A673 (cell line): ENCODE measurements at regions not wholly inside any gene's neighbourhood (a gene's known extent, or its start where the extent isn't known, plus 50 kb on each side); places are given as distances from the start of the nearest gene placed in this dataset.
"Not testable (repeated sequence)": the region's sequence is repeated elsewhere in the genome, so short reads cannot be mapped to it uniquely, and the experiment has no call there.

Source experiments
- EZH2 ChIP-seq: fragments of 200-600 bp; sonication (generic); IDR thresholded peaks from 2 replicates; pipeline ENCODE4 v1.6.1; 2017; ENCODE audit warnings: borderline replicate concordance, low read depth, mild to moderate bottlenecking, mixed read lengths, antibody characterized with exemption, low read length; ENCODE audit not compliant: poor library complexity, severe bottlenecking
- TF ChIP-seq, protein P1 (sequence below): fragments of 300-800, 200-600 bp; sonication (generic); conservative IDR thresholded peaks from 2 replicates; pipeline ENCODE4 v1.5.1; 2017; ENCODE audit warnings: low read depth, mild to moderate bottlenecking, antibody characterized with exemption, low read length, moderate library complexity, mixed read lengths

DNA sequence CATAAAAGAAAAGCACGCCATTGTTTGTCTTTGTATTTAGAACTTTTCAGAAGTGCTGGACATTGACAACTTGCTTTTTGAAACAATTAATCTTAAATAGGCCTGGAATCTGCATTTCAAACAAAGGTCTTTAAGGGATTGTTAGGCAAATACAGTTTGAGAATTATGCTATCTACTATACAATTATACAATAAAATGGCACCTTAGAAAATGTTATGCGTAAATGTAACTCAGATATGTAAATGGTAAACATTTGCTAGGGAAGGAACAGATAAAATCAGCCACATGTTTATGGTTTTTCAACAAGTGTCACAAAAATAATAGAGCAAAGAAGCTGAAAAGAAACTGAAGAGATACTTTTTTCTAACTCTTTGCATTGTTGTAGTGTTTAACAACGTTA is 152.7 kb upstream of the PRSS12 start:
- TF ChIP-seq, protein P1, sequence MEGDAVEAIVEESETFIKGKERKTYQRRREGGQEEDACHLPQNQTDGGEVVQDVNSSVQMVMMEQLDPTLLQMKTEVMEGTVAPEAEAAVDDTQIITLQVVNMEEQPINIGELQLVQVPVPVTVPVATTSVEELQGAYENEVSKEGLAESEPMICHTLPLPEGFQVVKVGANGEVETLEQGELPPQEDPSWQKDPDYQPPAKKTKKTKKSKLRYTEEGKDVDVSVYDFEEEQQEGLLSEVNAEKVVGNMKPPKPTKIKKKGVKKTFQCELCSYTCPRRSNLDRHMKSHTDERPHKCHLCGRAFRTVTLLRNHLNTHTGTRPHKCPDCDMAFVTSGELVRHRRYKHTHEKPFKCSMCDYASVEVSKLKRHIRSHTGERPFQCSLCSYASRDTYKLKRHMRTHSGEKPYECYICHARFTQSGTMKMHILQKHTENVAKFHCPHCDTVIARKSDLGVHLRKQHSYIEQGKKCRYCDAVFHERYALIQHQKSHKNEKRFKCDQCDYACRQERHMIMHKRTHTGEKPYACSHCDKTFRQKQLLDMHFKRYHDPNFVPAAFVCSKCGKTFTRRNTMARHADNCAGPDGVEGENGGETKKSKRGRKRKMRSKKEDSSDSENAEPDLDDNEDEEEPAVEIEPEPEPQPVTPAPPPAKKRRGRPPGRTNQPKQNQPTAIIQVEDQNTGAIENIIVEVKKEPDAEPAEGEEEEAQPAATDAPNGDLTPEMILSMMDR: not testable (repeated sequence)
- TF ChIP-seq EZH2: not testable (repeated sequence)
